GM19238 (cell line): ENCODE measurements at regions not wholly inside any gene's neighbourhood (a gene's known extent, or its start where the extent isn't known, plus 50 kb on each side); places are given as distances from the start of the nearest gene placed in this dataset.
"Not testable (repeated sequence)": the region's sequence is repeated elsewhere in the genome, so short reads cannot be mapped to it uniquely, and the experiment has no call there.

Source experiments
- DNase-seq: peaks from one replicate; pipeline ENCODE4 v3.0.0; 2011; ENCODE audit warnings: low spot score; ENCODE audit not compliant: insufficient read length

- DNase-seq, result no peak
Measured at GRCh38 chr4:140249351-140249750, 95.4 kb upstream of the MAML3 start.

- DNase-seq, result no peak
Measured at GRCh38 chr4:140247237-140247636, 93.3 kb upstream of the MAML3 start.

- no peak for DNase-seq
Measured at GRCh38 chr4:140246216-140246615, 92.2 kb upstream of the MAML3 start.

GRCh38 chr4:140244328-140244727 lies 90.3 kb upstream of the MAML3 start:
- no peak for DNase-seq

GRCh38 chr4:140243278-140243753 lies 89.3 kb upstream of the MAML3 start:
- DNase-seq, result peak; percentile 34

- no peak for DNase-seq
Measured at GRCh38 chr4:140242357-140243277, 88.6 kb upstream of the MAML3 start.

GRCh38 chr4:140240237-140240636 lies 86.3 kb upstream of the MAML3 start:
- no peak for DNase-seq

GRCh38 chr4:140239311-140239710 lies 85.3 kb upstream of the MAML3 start:
- no peak for DNase-seq

GRCh38 chr4:140238351-140239056 lies 84.5 kb upstream of the MAML3 start:
- no peak for DNase-seq

- DNase-seq, result no peak
Measured at GRCh38 chr4:140237616-140238350, 83.8 kb upstream of the MAML3 start.

- no peak for DNase-seq
Measured at GRCh38 chr4:140236654-140237169, 82.7 kb upstream of the MAML3 start.

- DNase-seq, result no peak
Measured at GRCh38 chr4:140234697-140235060, 80.7 kb upstream of the MAML3 start.

- DNase-seq, result no peak
Measured at GRCh38 chr4:140233791-140234696, 80.1 kb upstream of the MAML3 start.

- no peak for DNase-seq
Measured at GRCh38 chr4:140229881-140230280, 75.9 kb upstream of the MAML3 start.

- no peak for DNase-seq
Measured at GRCh38 chr4:140227286-140227685, 73.3 kb upstream of the MAML3 start.

- no peak for DNase-seq
Measured at GRCh38 chr4:140223056-140223810, 69.2 kb upstream of the MAML3 start.

GRCh38 chr4:140222171-140222570 lies 68.2 kb upstream of the MAML3 start:
- DNase-seq, result no peak

GRCh38 chr4:140220058-140220457 lies 66.1 kb upstream of the MAML3 start:
- DNase-seq, result no peak

- DNase-seq, result no peak
Measured at GRCh38 chr4:140219567-140219966, 65.6 kb upstream of the MAML3 start.

- DNase-seq, result not testable (repeated sequence)
Measured at GRCh38 chr4:140219070-140219469, 65.1 kb upstream of the MAML3 start.
